HL-60 (cell line): ENCODE measurements at regions not wholly inside any gene's neighbourhood (a gene's known extent, or its start where the extent isn't known, plus 50 kb on each side); places are given as distances from the start of the nearest gene placed in this dataset.

Experiments
- GABPA ChIP-seq: IDR thresholded peaks from 2 replicates; pipeline ENCODE4 v1.6.1; 2012; ENCODE audit warnings: low read depth
- POLR2AphosphoS5 ChIP-seq: IDR thresholded peaks from 2 replicates; pipeline ENCODE4 v1.6.1; 2012; ENCODE audit warnings: low read depth
- SPI1 ChIP-seq: IDR thresholded peaks from 2 replicates; pipeline ENCODE4 v1.6.1; 2012; ENCODE audit warnings: low read depth, mild to moderate bottlenecking, borderline replicate concordance
- TF ChIP-seq, protein P1 (sequence below): IDR thresholded peaks from one replicate; pipeline ENCODE4 v1.5.1; 2011; ENCODE audit warnings: low read length, control low read depth, inconsistent platforms; ENCODE audit not compliant: insufficient read depth
- TF ChIP-seq, protein P2 (sequence below): IDR thresholded peaks from 2 replicates; pipeline ENCODE4 v1.6.1; 2012; ENCODE audit warnings: low read depth; ENCODE audit not compliant: insufficient replicate concordance

DNA sequence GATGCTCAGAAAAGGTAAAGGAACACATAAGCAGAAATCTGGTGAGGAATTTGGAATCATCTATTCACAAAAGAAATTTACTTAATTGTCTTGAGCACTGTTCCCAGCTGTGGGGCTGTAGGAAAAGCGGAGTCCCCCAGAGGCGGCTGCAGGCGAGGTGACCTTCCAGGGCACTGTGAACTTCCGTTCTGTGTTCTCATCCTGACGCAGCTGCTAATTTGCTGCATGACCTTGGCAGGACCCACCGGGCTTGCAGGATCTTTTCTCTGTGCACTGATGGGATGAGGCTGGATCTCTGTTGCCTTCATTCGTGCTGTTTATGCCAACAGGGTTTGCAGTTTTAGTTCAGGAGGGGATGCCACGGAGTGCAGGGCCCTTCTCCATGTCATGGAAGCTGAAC lies 301.9 kb upstream of the MYT1L start:
- TF ChIP-seq, protein P1, sequence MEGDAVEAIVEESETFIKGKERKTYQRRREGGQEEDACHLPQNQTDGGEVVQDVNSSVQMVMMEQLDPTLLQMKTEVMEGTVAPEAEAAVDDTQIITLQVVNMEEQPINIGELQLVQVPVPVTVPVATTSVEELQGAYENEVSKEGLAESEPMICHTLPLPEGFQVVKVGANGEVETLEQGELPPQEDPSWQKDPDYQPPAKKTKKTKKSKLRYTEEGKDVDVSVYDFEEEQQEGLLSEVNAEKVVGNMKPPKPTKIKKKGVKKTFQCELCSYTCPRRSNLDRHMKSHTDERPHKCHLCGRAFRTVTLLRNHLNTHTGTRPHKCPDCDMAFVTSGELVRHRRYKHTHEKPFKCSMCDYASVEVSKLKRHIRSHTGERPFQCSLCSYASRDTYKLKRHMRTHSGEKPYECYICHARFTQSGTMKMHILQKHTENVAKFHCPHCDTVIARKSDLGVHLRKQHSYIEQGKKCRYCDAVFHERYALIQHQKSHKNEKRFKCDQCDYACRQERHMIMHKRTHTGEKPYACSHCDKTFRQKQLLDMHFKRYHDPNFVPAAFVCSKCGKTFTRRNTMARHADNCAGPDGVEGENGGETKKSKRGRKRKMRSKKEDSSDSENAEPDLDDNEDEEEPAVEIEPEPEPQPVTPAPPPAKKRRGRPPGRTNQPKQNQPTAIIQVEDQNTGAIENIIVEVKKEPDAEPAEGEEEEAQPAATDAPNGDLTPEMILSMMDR = no peak
- TF ChIP-seq, protein P2, sequence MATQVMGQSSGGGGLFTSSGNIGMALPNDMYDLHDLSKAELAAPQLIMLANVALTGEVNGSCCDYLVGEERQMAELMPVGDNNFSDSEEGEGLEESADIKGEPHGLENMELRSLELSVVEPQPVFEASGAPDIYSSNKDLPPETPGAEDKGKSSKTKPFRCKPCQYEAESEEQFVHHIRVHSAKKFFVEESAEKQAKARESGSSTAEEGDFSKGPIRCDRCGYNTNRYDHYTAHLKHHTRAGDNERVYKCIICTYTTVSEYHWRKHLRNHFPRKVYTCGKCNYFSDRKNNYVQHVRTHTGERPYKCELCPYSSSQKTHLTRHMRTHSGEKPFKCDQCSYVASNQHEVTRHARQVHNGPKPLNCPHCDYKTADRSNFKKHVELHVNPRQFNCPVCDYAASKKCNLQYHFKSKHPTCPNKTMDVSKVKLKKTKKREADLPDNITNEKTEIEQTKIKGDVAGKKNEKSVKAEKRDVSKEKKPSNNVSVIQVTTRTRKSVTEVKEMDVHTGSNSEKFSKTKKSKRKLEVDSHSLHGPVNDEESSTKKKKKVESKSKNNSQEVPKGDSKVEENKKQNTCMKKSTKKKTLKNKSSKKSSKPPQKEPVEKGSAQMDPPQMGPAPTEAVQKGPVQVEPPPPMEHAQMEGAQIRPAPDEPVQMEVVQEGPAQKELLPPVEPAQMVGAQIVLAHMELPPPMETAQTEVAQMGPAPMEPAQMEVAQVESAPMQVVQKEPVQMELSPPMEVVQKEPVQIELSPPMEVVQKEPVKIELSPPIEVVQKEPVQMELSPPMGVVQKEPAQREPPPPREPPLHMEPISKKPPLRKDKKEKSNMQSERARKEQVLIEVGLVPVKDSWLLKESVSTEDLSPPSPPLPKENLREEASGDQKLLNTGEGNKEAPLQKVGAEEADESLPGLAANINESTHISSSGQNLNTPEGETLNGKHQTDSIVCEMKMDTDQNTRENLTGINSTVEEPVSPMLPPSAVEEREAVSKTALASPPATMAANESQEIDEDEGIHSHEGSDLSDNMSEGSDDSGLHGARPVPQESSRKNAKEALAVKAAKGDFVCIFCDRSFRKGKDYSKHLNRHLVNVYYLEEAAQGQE = no peak
- no peak for TF ChIP-seq GABPA
- no peak for TF ChIP-seq POLR2AphosphoS5
- no peak for TF ChIP-seq SPI1
